ENCODE measurements at regions not wholly inside any gene's neighbourhood (a gene's known extent, or its start where the extent isn't known, plus 50 kb on each side); places are given as distances from the start of the nearest gene placed in this dataset.

GRCh38 chr1:56359056-56359455 lies 220.3 kb downstream of the PLPP3 start:
- Histone ChIP-seq H3K79me2 (ENCODE audit: control insufficient read depth, insufficient read depth, low read length) (no peaks in the 10 kb centered on the region), H3K9ac (ENCODE audit: insufficient read depth, low read length) (no peak overlapping the region), H3K36me3 (ENCODE audit: control insufficient read depth, insufficient read depth, low read length) (no peaks in the 10 kb centered on the region), H3K4me3 (replicated peaks in 1 of 4; ENCODE audit: control extremely low read depth in 1 of 4, insufficient read depth in 1 of 4, low read depth in 3 of 4, low read length in 4 of 4) (no peak overlapping the region), H3K27me3 (ENCODE audit: control insufficient read depth, insufficient read depth, low read length) (no peaks in the 10 kb centered on the region), H3K4me1 (ENCODE audit: control insufficient read depth, extremely low read depth, insufficient read depth, low read length) (peaks cover 2% of the 10 kb centered on the region), H4K20me1 (ENCODE audit: control insufficient read depth, extremely low read depth, insufficient read depth, low read length) (no peaks in the 10 kb centered on the region), H3K4me2 (ENCODE audit: extremely low read depth, insufficient read depth, low read length) (no peak overlapping the region), H3K27ac (ENCODE audit: insufficient read depth, low read length) (no peak overlapping the region), H3K9me3 (ENCODE audit: control insufficient read depth, insufficient read depth, low read depth, low read length) (no peaks in the 10 kb centered on the region), H2AFZ (ENCODE audit: low read length) (no peak overlapping the region)
- DNase-seq (ENCODE audit: low read depth in 2 of 2): no peak
- TF ChIP-seq EZH2 (IDR thresholded peaks at IDR 0.05; ENCODE audit: low read length, missing control alignments) (no peak), CTCF (conservative IDR thresholded peaks at IDR 0.05 in 1 of 2, IDR thresholded peaks at IDR 0.05 in 1 of 2; ENCODE audit: low read depth in 1 of 2, low read length in 2 of 2) (no peak)

DNA sequence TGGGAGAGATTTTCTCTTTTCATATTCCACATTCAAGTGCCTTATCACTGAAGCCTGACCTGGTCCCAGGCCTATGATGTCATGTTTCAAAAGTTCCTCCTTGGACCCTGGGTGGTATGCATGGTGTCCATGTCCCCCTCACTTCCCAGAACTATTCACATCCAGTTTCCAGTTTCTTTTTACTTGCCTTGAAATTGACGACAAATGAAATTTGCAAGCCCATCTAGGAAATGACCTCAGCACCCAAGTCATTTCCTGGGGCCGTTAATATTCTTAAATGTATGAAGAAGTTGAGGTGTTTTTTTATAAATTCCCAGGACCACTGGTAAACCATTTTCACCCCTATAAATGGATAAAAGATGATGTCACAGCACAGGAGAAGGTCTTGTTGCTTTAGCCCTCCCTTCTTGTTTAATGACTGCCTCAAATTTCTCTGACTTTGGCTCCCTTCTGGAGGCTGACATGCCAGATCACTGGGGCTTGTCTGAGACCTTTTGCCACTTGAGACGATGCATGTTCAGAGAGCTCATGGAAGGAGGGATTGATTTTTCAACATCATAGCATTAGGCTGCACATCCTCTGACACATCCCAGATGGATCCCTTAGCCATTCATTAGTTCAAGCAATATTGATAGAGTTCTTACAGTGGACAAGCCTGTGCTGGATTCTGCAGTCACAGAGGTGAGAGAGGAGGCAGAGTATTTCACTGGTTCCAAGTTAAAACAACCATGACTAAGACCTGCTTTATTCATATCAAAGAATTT lies 221.3 kb downstream of the PLPP3 start:
- no peaks in the 10 kb centered on the region for H3K36me3 ChIP-seq (ENCODE audit: control insufficient read depth, insufficient read depth, low read length)
- peaks cover 2% of the 10 kb centered on the region for H3K4me1 ChIP-seq (ENCODE audit: control insufficient read depth, extremely low read depth, insufficient read depth, low read length)
- no peak for TF ChIP-seq EZH2 (IDR thresholded peaks at IDR 0.05; ENCODE audit: low read length, missing control alignments)
- no peak for TF ChIP-seq CTCF (conservative IDR thresholded peaks at IDR 0.05 in 1 of 2, IDR thresholded peaks at IDR 0.05 in 1 of 2; ENCODE audit: low read depth in 1 of 2, low read length in 2 of 2)
- no peaks in the 10 kb centered on the region for H4K20me1 ChIP-seq (ENCODE audit: control insufficient read depth, extremely low read depth, insufficient read depth, low read length)
- no peak overlapping the region for H3K27ac ChIP-seq (ENCODE audit: insufficient read depth, low read length)
- H2AFZ ChIP-seq (ENCODE audit: low read length): no peak overlapping the region
- no peaks in the 10 kb centered on the region for H3K27me3 ChIP-seq (ENCODE audit: control insufficient read depth, insufficient read depth, low read length)
- no peak overlapping the region for H3K4me3 ChIP-seq (replicated peaks in 1 of 4; ENCODE audit: control extremely low read depth in 1 of 4, insufficient read depth in 1 of 4, low read depth in 3 of 4, low read length in 4 of 4)
- no peak overlapping the region for H3K9ac ChIP-seq (ENCODE audit: insufficient read depth, low read length)
- no peak overlapping the region for H3K4me2 ChIP-seq (ENCODE audit: extremely low read depth, insufficient read depth, low read length)
- no peaks in the 10 kb centered on the region for H3K79me2 ChIP-seq (ENCODE audit: control insufficient read depth, insufficient read depth, low read length)
- DNase-seq (ENCODE audit: low read depth in 2 of 2): no peak
- no peaks in the 10 kb centered on the region for H3K9me3 ChIP-seq (ENCODE audit: control insufficient read depth, insufficient read depth, low read depth, low read length)

DNA sequence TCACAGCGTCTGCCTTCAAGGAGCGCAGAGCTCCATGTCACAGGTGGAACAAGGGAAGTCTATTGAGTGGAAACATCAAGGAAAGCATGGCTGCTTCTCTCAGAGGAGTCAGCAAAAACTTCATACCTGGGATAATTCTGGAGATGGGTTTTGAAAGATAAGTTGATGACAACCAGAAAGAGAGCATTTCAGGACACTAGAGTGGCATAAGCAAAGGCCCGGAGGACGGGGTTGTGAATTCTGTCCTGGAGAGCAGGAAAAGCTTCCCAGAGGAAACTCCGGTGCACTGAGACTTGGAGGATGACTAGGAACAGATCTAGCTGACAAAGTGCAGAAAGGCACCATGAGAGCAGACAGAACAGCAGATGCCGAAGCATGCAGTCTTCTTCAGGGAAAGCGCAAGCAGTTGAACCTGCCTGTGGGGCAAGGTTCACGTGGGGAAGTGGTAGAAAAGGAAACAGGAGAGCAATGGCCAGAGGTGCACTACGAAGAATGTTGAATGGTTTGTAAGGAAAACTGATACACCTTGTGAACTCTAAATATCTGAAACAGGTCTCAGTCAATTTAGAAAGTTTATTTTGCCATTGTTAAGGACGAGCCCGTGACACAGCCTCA lies 222.9 kb downstream of the PLPP3 start:
- Histone ChIP-seq H3K79me2 (ENCODE audit: control insufficient read depth, insufficient read depth, low read length) (no peaks in the 10 kb centered on the region), H3K4me1 (ENCODE audit: control insufficient read depth, extremely low read depth, insufficient read depth, low read length) (peaks cover 2% of the 10 kb centered on the region), H3K36me3 (ENCODE audit: control insufficient read depth, insufficient read depth, low read length) (no peaks in the 10 kb centered on the region), H3K9ac (ENCODE audit: insufficient read depth, low read length) (no peak overlapping the region), H2AFZ (ENCODE audit: low read length) (no peak overlapping the region), H3K27me3 (ENCODE audit: control insufficient read depth, insufficient read depth, low read length) (no peaks in the 10 kb centered on the region), H3K27ac (ENCODE audit: insufficient read depth, low read length) (no peak overlapping the region), H4K20me1 (ENCODE audit: control insufficient read depth, extremely low read depth, insufficient read depth, low read length) (no peaks in the 10 kb centered on the region), H3K4me3 (replicated peaks in 1 of 4; ENCODE audit: control extremely low read depth in 1 of 4, insufficient read depth in 1 of 4, low read depth in 3 of 4, low read length in 4 of 4) (no peak overlapping the region), H3K4me2 (ENCODE audit: extremely low read depth, insufficient read depth, low read length) (no peak overlapping the region), H3K9me3 (ENCODE audit: control insufficient read depth, insufficient read depth, low read depth, low read length) (no peaks in the 10 kb centered on the region)
- TF ChIP-seq EZH2 (IDR thresholded peaks at IDR 0.05; ENCODE audit: low read length, missing control alignments) (no peak), CTCF (conservative IDR thresholded peaks at IDR 0.05 in 1 of 2, IDR thresholded peaks at IDR 0.05 in 1 of 2; ENCODE audit: low read depth in 1 of 2, low read length in 2 of 2) (no peak)
- DNase-seq (ENCODE audit: low read depth in 2 of 2): no peak
